Cardiac muscle cell (in vitro differentiated cells and primary cell): ENCODE measurements at regions not wholly inside any gene's neighbourhood (a gene's known extent, or its start where the extent isn't known, plus 50 kb on each side); places are given as distances from the start of the nearest gene placed in this dataset.
"Not testable (repeated sequence)": the region's sequence is repeated elsewhere in the genome, so short reads cannot be mapped to it uniquely, and the experiment has no call there.

ENCODE experiments used
- DNase-seq, 2 donors: peaks; one replicate each; pipeline versions ENCODE4 v3.0.0 to v3.0.0-alpha.2; 2010 to 2017; ENCODE audit warnings: low read depth in 1 of 2, low spot score in 1 of 2
- H3K27ac ChIP-seq: fragments of 200-600 bp; sonication (generic); 2 replicates; pipeline ENCODE4 v1.5.1; 2016
- H3K27me3 ChIP-seq: fragments of 200-600 bp; sonication (generic); 2 replicates; pipeline ENCODE4 v1.6.0; 2016; ENCODE audit warnings: control low read depth
- H3K36me3 ChIP-seq: fragments of 200-600 bp; sonication (generic); 2 replicates; pipeline ENCODE4 v1.5.1; 2016; ENCODE audit warnings: control low read depth
- H3K4me1 ChIP-seq: fragments of 200-600 bp; sonication (generic); 2 replicates; pipeline ENCODE4 v1.8.1; 2017; ENCODE audit warnings: low read depth, mild to moderate bottlenecking, mixed run types
- H3K4me3 ChIP-seq: fragments of 200-600 bp; sonication (generic); 2 replicates; pipeline ENCODE4 v1.5.1; 2016; ENCODE audit warnings: mild to moderate bottlenecking
- H3K9me3 ChIP-seq: fragments of 200-600 bp; sonication (generic); 2 replicates; pipeline ENCODE4 v1.5.1; 2017; ENCODE audit warnings: low read depth, mild to moderate bottlenecking, control low read depth
- CTCF ChIP-seq: IDR thresholded peaks from 2 replicates; pipeline ENCODE4 v1.5.1; 2012; ENCODE audit warnings: low read depth, mild to moderate bottlenecking, low read length

- DNase-seq = no peak
Measured at GRCh38 chr1:177413982-177414596, 243.3 kb downstream of the BRINP2 start.

GRCh38 chr1:177411381-177411780, 240.6 kb downstream of the BRINP2 start:
- no peak overlapping the region for H3K27ac ChIP-seq
- no peak for DNase-seq
- no peaks in the 10 kb centered on the region for H3K36me3 ChIP-seq
- H3K9me3 ChIP-seq = no peaks in the 10 kb centered on the region
- no peaks in the 10 kb centered on the region for H3K27me3 ChIP-seq
- H3K4me1 ChIP-seq = no peaks in the 10 kb centered on the region
- TF ChIP-seq CTCF = no peak
- no peak overlapping the region for H3K4me3 ChIP-seq

More at GRCh38 chr1:177413982-177414596, 243.3 kb downstream of the BRINP2 start:
- TF ChIP-seq CTCF = no peak
- no peak overlapping the region for H3K4me3 ChIP-seq
- no peaks in the 10 kb centered on the region for H3K9me3 ChIP-seq
- H3K36me3 ChIP-seq = no peaks in the 10 kb centered on the region
- H3K4me1 ChIP-seq = no peaks in the 10 kb centered on the region
- no peak overlapping the region for H3K27ac ChIP-seq
- H3K27me3 ChIP-seq = peaks cover 1% of the 10 kb centered on the region

- Histone ChIP-seq H3K27ac (no peak overlapping the region), H3K36me3 (no peaks in the 10 kb centered on the region), H3K4me3 (no peak overlapping the region), H3K27me3 (no peaks in the 10 kb centered on the region), H3K4me1 (no peaks in the 10 kb centered on the region), H3K9me3 (no peaks in the 10 kb centered on the region)
- no peak for TF ChIP-seq CTCF
- DNase-seq = no peak
Measured at GRCh38 chr1:177410179-177410766, 239.5 kb downstream of the BRINP2 start.

- H3K9me3 ChIP-seq, DNase-seq, H3K4me3 ChIP-seq, H3K36me3 ChIP-seq, H3K27me3 ChIP-seq, H3K4me1 ChIP-seq, H3K27ac ChIP-seq: not testable (repeated sequence)
Measured at GRCh38 chr1:177406323-177406722, 235.6 kb downstream of the BRINP2 start.

- Histone ChIP-seq H3K27ac (no peak overlapping the region), H3K9me3 (no peaks in the 10 kb centered on the region), H3K4me3 (no peak overlapping the region), H3K36me3 (no peaks in the 10 kb centered on the region), H3K27me3 (no peaks in the 10 kb centered on the region), H3K4me1 (peaks cover 9% of the 10 kb centered on the region)
- no peak for TF ChIP-seq CTCF
- DNase-seq = no peak
Measured at GRCh38 chr1:177392336-177392735, 221.6 kb downstream of the BRINP2 start.
